ENCODE measurements at regions not wholly inside any gene's neighbourhood (a gene's known extent, or its start where the extent isn't known, plus 50 kb on each side); places are given as distances from the start of the nearest gene placed in this dataset.

DNA sequence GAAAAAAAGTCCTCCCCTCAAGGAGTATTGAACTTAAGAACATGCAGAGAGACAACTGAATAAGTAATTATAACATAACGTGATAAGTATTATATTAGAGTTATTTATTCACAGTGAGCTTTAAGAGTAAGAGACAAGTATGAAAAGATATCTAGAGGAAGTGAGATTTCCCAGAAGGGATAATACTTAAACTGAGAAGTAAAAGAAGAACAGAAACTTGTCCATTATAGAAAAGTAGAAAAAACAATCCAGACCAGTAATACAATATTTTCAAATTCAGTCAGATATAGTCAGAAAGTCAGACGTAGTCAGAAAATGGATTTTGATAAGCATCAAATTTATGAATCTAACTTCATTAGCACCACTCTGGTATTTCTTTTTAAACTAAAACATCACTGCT is 613.0 kb upstream of the CCNG1 start:
- TF ChIP-seq POLR2AphosphoS5 (IDR thresholded peaks at IDR 0.05) = no peak
- TF ChIP-seq, protein P1, sequence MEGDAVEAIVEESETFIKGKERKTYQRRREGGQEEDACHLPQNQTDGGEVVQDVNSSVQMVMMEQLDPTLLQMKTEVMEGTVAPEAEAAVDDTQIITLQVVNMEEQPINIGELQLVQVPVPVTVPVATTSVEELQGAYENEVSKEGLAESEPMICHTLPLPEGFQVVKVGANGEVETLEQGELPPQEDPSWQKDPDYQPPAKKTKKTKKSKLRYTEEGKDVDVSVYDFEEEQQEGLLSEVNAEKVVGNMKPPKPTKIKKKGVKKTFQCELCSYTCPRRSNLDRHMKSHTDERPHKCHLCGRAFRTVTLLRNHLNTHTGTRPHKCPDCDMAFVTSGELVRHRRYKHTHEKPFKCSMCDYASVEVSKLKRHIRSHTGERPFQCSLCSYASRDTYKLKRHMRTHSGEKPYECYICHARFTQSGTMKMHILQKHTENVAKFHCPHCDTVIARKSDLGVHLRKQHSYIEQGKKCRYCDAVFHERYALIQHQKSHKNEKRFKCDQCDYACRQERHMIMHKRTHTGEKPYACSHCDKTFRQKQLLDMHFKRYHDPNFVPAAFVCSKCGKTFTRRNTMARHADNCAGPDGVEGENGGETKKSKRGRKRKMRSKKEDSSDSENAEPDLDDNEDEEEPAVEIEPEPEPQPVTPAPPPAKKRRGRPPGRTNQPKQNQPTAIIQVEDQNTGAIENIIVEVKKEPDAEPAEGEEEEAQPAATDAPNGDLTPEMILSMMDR (IDR thresholded peaks at IDR 0.05) = no peak
- TF ChIP-seq POLR2A (IDR thresholded peaks at IDR 0.05) = no peak
- TF ChIP-seq EP300 (IDR thresholded peaks at IDR 0.05) = no peak
